ENCODE measurements at regions not wholly inside any gene's neighbourhood (a gene's known extent, or its start where the extent isn't known, plus 50 kb on each side); places are given as distances from the start of the nearest gene placed in this dataset.

- WGBS, 2 donors, result 44 to 45% methylated on average over 2 of the region's 2 CpGs
- intact Hi-C loops (cut with DNase I), result no loop called here
- DNase-seq, result no peak
Observed at GRCh38 chr14:85087201-85087600, 442.7 kb upstream of the FLRT2 start.

GRCh38 chr14:85088192-85088591, 441.8 kb upstream of the FLRT2 start:
- no peak for TF ChIP-seq POLR2A (IDR thresholded peaks at IDR 0.05)
- no peak for TF ChIP-seq CTCF (IDR thresholded peaks at IDR 0.05)
- H3K4me3 ChIP-seq (replicated peaks in 1 of 3), result no peak overlapping the region
- no peak overlapping the region for H3K27ac ChIP-seq
- intact Hi-C loops (cut with DNase I), result no loop called here
- no peaks in the 10 kb centered on the region for H3K36me3 ChIP-seq
- no peak for DNase-seq
- WGBS, 2 donors, result 88 to 92% methylated on average over 2 of the region's 2 CpGs
- no peaks in the 10 kb centered on the region for H3K27me3 ChIP-seq
- H3K9me3 ChIP-seq, result no peaks in the 10 kb centered on the region
- H3K4me1 ChIP-seq, result no peaks in the 10 kb centered on the region

More at GRCh38 chr14:85087201-85087600, 442.7 kb upstream of the FLRT2 start:
- Histone ChIP-seq H3K27ac (no peak overlapping the region), H3K27me3 (no peaks in the 10 kb centered on the region), H3K4me3 (replicated peaks in 1 of 3) (no peak overlapping the region), H3K36me3 (no peaks in the 10 kb centered on the region), H3K4me1 (no peaks in the 10 kb centered on the region), H3K9me3 (no peaks in the 10 kb centered on the region)
- TF ChIP-seq POLR2A (IDR thresholded peaks at IDR 0.05), result no peak
- TF ChIP-seq CTCF (IDR thresholded peaks at IDR 0.05), result no peak

DNA sequence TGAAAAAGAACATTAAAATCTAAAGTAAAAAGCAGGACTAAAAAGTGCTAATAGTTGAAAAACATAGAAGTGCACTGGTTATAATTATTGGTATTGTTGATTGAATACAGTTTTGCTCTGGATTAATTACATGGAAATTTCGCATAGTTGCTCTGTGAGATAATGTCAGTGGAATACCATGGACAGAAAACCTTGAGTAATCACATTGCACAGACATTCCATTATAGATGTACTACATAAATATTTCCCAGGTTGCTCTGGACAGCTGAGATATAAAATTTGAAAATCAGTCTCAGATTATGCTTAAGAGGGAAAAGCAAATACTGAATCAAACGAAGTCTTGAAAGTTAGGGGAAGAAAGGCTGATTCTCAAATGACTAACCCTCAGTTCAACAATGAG, 439.3 kb upstream of the FLRT2 start:
- Histone ChIP-seq H3K4me3 (replicated peaks in 1 of 3) (no peak overlapping the region), H3K27me3 (no peaks in the 10 kb centered on the region), H3K9me3 (no peaks in the 10 kb centered on the region), H3K27ac (no peak overlapping the region), H3K36me3 (no peaks in the 10 kb centered on the region), H3K4me1 (no peaks in the 10 kb centered on the region)
- TF ChIP-seq CTCF (IDR thresholded peaks at IDR 0.05) (no peak), POLR2A (IDR thresholded peaks at IDR 0.05) (no peak)
- intact Hi-C loops (cut with DNase I), result no loop called here
- no peak for DNase-seq
- WGBS, 2 donors, result 81 to 85% methylated on average over 2 of the region's 2 CpGs

DNA sequence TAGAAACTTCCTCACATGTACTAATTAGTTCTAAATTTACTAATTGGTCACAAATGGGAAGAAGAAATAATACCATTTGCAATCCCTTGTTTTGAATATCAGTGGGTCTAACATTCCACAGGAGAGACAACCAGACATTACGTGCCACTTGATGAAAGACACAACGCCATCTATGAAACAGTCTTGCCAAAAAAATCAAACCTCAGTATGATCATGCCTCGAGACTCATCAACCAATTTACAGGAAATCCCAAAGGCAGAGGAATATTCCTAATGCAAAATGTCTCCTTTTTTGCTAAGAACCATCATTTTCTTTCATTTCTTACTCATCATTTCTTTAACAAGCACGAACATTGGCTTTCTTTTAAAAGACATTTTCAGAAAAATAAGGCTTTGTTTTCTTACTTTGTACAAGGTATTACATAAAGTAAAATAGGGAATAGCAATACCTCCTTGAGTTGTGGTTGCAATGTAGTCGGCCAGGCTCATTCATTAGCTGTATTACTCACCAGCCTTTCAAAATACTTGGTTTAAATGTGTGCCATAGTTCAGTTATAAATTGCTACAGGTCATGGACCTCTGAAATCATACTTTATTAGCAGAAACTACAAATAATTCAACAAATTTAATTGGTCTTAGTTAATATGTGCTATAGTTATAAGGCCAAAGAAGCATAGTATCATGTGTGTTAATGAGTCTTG, 436.2 kb upstream of the FLRT2 start:
- no peaks in the 10 kb centered on the region for H3K27me3 ChIP-seq
- H3K9me3 ChIP-seq, result no peaks in the 10 kb centered on the region
- no peaks in the 10 kb centered on the region for H3K4me1 ChIP-seq
- TF ChIP-seq POLR2A (IDR thresholded peaks at IDR 0.05) (no peak), CTCF (IDR thresholded peaks at IDR 0.05) (no peak)
- intact Hi-C loops (cut with DNase I), result no loop called here
- DNase-seq, result no peak
- no peak overlapping the region for H3K27ac ChIP-seq
- H3K36me3 ChIP-seq, result no peaks in the 10 kb centered on the region
- WGBS, 2 donors, result 86 to 87% methylated on average over 5 of the region's 5 CpGs
- H3K4me3 ChIP-seq (replicated peaks in 1 of 3), result no peak overlapping the region

DNA sequence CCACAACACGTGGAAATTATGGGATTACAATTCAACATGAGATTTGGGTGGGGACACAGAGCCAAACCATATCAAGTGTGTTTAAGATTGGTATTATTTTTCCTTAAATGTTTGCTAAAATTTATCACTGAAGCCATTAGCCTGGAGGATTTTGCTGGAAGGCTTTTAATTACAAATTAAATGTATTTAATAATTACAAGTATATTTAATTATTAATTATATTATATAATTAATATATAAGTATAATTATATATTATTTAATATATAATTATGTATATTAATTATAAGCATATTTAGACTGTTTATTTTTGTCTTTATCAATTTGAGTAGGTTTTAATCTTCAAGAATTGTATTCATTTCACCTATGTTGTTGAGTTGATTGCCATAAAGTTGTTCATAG, 427.4 kb upstream of the FLRT2 start:
- no peak for DNase-seq
- no peaks in the 10 kb centered on the region for H3K27me3 ChIP-seq
- H3K36me3 ChIP-seq, result no peaks in the 10 kb centered on the region
- TF ChIP-seq CTCF (IDR thresholded peaks at IDR 0.05) (no peak), POLR2A (IDR thresholded peaks at IDR 0.05) (no peak)
- no peaks in the 10 kb centered on the region for H3K9me3 ChIP-seq
- no peak overlapping the region for H3K4me3 ChIP-seq (replicated peaks in 1 of 3)
- intact Hi-C loops (cut with DNase I), result no loop called here
- 81 to 96% methylated on average over 1 of the region's 1 CpG for WGBS, 2 donors
- no peaks in the 10 kb centered on the region for H3K4me1 ChIP-seq
- no peak overlapping the region for H3K27ac ChIP-seq
